ENCODE measurements at regions not wholly inside any gene's neighbourhood (a gene's known extent, or its start where the extent isn't known, plus 50 kb on each side); places are given as distances from the start of the nearest gene placed in this dataset.

- Histone ChIP-seq H3K79me2 (no peaks in the 10 kb centered on the region), H3K36me3 (ENCODE audit: control insufficient read depth, insufficient read depth, low read length) (no peaks in the 10 kb centered on the region), H3K4me2 (ENCODE audit: low read length) (no peak overlapping the region), H3K4me1 (no peaks in the 10 kb centered on the region), H3K9ac (no peak overlapping the region), H3K27me3 (ENCODE audit: control insufficient read depth, insufficient read depth, low read length) (no peaks in the 10 kb centered on the region), H3K9me3 (ENCODE audit: control insufficient read depth, low read length) (no peaks in the 10 kb centered on the region), H2AFZ (no peak overlapping the region), H3K4me3 (ENCODE audit: low read depth, low read length) (no peak overlapping the region), H3K27ac (no peak overlapping the region)
- TF ChIP-seq CTCF (IDR thresholded peaks at IDR 0.05): no peak
Measured at GRCh38 chr2:10970666-10971065, 58.9 kb downstream of the KCNF1 start.

- H3K4me2 ChIP-seq (ENCODE audit: low read length): no peak overlapping the region
- no peaks in the 10 kb centered on the region for H3K79me2 ChIP-seq
- no peak overlapping the region for H3K27ac ChIP-seq
- no peak for TF ChIP-seq CTCF (IDR thresholded peaks at IDR 0.05)
- H2AFZ ChIP-seq: no peak overlapping the region
- H3K27me3 ChIP-seq (ENCODE audit: control insufficient read depth, insufficient read depth, low read length): no peaks in the 10 kb centered on the region
- H3K4me1 ChIP-seq: no peaks in the 10 kb centered on the region
- H3K4me3 ChIP-seq (ENCODE audit: low read depth, low read length): no peak overlapping the region
- H3K9me3 ChIP-seq (ENCODE audit: control insufficient read depth, low read length): no peaks in the 10 kb centered on the region
- H3K9ac ChIP-seq: no peak overlapping the region
- no peaks in the 10 kb centered on the region for H3K36me3 ChIP-seq (ENCODE audit: control insufficient read depth, insufficient read depth, low read length)
Measured at GRCh38 chr2:10971161-10971887, 59.6 kb downstream of the KCNF1 start.

GRCh38 chr2:10971888-10972260, 60.1 kb downstream of the KCNF1 start:
- no peaks in the 10 kb centered on the region for H3K4me1 ChIP-seq
- no peak overlapping the region for H3K9ac ChIP-seq
- H3K4me3 ChIP-seq (ENCODE audit: low read depth, low read length): no peak overlapping the region
- no peaks in the 10 kb centered on the region for H3K79me2 ChIP-seq
- TF ChIP-seq CTCF (IDR thresholded peaks at IDR 0.05): no peak
- H3K36me3 ChIP-seq (ENCODE audit: control insufficient read depth, insufficient read depth, low read length): no peaks in the 10 kb centered on the region
- no peak overlapping the region for H3K27ac ChIP-seq
- H3K9me3 ChIP-seq (ENCODE audit: control insufficient read depth, low read length): no peaks in the 10 kb centered on the region
- no peak overlapping the region for H2AFZ ChIP-seq
- H3K4me2 ChIP-seq (ENCODE audit: low read length): no peak overlapping the region
- H3K27me3 ChIP-seq (ENCODE audit: control insufficient read depth, insufficient read depth, low read length): no peaks in the 10 kb centered on the region

GRCh38 chr2:10972683-10973433, 61.1 kb downstream of the KCNF1 start:
- Histone ChIP-seq H3K4me1 (no peaks in the 10 kb centered on the region), H3K4me2 (ENCODE audit: low read length) (no peak overlapping the region), H3K9me3 (ENCODE audit: control insufficient read depth, low read length) (no peaks in the 10 kb centered on the region), H2AFZ (no peak overlapping the region), H3K27me3 (ENCODE audit: control insufficient read depth, insufficient read depth, low read length) (no peaks in the 10 kb centered on the region), H3K9ac (no peak overlapping the region), H3K79me2 (no peaks in the 10 kb centered on the region), H3K36me3 (ENCODE audit: control insufficient read depth, insufficient read depth, low read length) (no peaks in the 10 kb centered on the region), H3K27ac (no peak overlapping the region), H3K4me3 (ENCODE audit: low read depth, low read length) (no peak overlapping the region)
- no peak for TF ChIP-seq CTCF (IDR thresholded peaks at IDR 0.05)
